GM21526 (cell line): ENCODE measurements at regions not wholly inside any gene's neighbourhood (a gene's known extent, or its start where the extent isn't known, plus 50 kb on each side); places are given as distances from the start of the nearest gene placed in this dataset.

ENCODE experiments used
- ATAC-seq: cut with Tn5 transposase; IDR thresholded peaks from one replicate; pipeline ENCODE4 v1.9.1; 2021; ENCODE audit warnings: moderate library complexity; ENCODE audit not compliant: unreplicated experiment, low FRiP score

DNA sequence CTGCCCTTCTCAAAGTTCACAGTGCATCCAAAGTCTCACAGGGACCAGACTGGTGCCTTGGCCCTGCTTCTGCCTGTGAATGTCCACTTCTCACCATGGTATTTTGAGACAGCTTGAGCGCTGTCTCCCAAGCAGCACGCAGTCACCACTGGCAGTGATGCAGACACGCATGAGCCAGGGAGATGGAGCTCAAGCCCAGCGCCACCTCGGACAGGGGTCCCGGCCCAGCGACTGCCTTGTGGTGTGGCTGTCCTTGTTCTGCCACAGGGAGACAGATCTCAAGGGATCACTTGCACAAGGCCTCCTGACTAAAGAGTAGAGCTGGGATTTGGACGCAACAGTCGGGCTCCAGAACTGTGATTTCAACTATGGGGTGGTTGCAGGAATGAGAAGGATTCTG lies 92.6 kb upstream of the MBL2 start:
- no peak for ATAC-seq

GRCh38 chr10:52864201-52865106 lies 91.9 kb upstream of the MBL2 start:
- ATAC-seq: no peak

DNA sequence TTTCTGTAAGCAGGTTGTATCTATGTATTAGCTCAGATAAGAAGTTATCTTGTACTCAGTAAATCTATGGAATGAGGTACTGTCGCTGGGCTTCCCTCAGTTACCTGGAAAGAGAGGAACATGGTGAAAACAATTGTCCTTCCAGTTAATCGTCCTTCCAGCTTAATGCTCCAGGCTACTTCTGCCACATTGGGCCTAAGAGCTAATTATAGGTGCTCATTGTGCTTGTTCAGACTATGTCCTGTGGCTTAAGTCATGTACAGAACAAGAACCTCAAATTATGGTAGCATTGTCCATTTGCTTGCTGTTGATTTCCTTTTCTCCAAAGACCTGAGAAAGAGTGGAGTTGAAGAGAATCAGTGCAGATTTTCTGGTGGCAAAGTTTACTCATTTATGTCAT lies 86.1 kb upstream of the MBL2 start:
- ATAC-seq: no peak

DNA sequence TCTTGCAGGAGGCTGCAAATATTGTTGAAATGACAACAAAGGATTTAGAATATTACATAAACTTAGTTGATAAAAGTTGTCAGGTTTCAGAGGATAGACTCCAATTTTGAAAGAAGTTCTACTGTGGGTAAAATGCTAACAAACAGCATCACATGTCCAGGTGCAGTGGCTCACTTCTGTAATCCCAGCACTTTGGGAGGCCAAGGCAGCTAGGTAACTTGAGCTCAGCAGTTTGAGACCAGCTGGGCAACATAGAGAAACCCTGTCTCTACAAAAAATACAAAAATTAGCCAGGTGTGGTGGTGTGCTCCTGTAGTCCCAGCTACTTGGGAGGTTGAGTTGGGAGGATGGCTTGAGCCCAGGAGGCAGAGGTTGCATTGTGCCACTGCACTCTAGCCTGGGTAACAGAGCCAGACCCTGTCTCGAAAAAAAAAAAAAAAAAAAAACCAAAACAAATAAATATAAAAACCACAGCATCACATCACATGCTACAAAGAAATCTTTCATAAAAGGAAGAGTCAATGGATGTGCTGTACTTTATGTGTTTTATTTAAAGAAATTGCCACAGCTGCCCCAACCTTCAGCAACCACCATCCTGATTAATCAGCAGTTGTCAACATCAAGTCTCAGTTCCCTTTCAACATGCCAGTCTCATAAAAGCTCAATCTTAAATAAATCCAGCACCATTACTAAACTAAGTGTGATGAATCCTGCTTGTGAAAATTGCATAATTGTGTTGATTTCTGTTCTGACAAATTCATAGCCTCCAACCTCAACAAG lies 83.2 kb upstream of the MBL2 start:
- ATAC-seq: no peak

- ATAC-seq: no peak
These were observed 81.1 kb upstream of the MBL2 start for GRCh38 chr10:52853704-52854103.

DNA sequence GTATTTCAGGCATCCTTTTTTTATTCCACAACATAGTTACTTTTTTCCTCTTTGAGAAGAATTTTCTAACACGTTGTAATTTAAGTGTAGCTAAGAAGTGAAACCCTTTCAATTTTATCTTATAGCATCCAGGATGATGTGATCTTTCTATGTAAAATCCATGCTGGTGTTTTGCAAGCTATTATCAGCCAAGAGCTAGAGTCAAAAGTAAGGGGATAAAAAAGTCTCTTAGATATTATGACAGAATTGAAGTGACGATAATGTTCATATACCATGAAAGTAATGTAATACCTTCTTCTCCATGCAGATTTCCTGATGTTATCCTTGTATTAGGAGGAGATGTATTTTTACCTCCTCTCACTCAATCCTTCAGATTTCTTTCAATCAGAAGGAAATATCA lies 64.2 kb upstream of the MBL2 start:
- ATAC-seq: no peak
